NCI-H526 treated with DMSO at 0.1 percent for 48 hours (cell line): ENCODE measurements at regions not wholly inside any gene's neighbourhood (a gene's known extent, or its start where the extent isn't known, plus 50 kb on each side); places are given as distances from the start of the nearest gene placed in this dataset.

Source experiments
- DNase-seq: peaks from one replicate; lab custom pipeline; 2025; lab: John Stamatoyannopoulos, UW

DNA sequence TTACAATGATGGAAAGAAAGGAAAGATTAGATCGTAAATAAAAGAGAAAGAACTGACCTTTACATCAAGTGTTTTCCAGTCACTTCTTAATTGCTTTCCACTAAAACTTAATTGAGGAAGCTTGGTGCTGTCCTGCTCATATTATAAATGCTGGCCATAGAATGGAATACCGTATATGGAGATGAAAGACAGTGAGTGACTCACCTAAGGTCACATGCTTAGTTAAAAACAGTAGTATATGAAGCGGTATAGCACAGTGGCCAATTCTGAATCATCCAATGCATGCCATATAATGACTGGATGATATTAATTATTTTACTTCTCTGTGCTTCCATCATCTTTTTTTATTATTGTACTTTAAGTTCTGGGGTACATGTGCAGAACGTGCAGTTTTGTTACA is 482.4 kb upstream of the SGCD start:
- no peak for DNase-seq

DNA sequence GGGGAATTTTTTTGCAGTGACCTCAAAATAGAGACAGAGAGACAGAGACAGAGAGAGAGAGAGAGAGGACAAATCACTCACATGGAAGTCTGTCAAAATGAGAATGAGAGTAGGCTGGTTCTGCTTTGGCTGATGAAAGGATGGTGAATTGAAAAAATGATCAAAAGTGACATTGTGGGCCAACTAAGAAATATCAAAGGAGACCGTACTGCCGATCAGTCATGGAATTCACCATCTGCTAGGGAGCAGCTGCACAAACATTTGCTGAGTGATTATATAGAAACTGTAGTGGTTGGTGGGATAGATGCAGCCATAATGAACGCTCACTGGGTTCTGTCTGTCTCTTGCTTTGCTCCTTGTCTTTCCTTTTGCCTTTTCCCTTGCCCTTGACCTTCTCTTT is 476.6 kb upstream of the SGCD start:
- DNase-seq = no peak

DNA sequence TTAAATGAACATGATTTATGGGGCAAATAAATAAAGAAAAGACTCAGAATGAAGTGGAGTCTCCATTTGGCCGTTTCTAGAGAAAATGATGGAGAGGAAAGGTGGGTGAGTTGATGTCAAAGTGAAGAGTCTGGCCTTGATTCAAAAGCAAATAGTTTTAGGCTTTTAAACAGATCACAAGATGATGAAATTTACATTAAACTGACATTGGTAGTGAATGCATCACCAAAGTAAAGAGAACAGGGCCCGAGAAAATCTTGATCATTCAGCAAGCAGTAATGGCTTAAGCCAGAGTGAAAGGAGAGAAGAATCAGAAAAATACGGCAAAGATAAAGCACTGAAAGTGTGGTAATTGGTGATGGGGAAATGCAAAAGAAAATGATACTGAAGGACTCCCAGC is 460.0 kb upstream of the SGCD start:
- no peak for DNase-seq

DNA sequence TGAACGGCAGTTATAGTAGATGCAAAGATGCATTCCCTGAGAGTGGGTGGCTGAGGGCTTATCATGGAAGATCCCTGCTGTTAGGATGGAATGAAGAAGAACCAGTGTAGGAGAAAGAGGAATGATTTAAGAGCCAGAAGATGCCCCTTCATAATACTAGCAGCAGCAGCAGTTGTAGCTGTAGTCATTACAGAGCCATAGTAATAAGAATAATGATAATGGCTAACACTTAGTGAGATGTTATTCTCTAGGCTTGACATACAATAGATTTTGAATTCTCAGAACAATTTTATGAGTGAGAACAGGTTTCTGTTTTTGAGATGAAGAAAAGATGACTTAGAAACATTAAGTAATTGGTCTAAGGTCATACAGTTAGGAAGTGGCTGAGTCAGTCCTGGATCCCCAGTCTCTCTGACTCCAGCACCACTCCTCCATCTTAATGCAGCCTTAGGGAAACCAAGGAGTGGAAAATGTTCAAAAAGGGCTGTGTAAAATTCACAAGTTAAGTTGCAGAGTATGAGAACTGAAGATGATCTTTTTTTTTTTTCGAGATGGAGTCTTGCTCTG is 459.4 kb upstream of the SGCD start:
- DNase-seq = no peak

DNA sequence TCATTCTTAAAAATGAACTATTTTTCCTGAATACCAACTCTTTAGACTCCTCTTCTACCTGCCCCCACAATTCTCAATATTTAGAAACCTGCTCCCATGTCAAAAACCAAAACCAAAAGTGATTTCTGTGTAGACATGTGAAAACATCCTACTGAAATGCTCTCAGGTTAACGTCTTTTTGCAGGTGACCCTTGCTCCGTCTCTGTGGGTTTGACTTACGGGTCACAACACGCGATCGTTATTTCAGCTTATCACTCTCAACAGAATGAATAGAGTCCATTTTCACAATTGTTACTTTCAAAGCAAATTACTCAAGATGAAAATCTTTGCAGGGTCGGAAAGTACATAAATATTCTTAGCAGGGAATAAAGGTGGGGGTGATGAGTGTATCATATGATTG is 456.3 kb upstream of the SGCD start:
- DNase-seq = no peak

DNA sequence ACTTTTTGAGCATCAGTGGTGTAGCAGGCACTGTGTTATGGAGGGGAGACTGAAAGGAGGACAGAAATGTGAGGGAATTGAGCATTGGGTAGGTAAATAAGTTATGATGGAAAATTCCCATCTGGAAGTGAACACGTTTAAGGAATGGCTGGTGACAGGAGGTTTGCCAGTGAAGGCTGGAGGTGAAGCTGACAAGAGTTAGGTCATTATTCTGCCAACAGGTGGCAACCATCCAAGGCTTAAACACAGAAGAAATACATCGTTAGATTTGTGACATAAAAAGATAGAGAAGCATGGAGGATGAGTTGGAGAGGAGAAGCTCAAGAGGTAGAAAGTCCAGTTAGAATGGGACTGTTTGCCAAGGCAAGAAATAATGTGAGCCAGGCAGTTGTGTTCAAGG is 455.3 kb upstream of the SGCD start:
- no peak for DNase-seq

DNA sequence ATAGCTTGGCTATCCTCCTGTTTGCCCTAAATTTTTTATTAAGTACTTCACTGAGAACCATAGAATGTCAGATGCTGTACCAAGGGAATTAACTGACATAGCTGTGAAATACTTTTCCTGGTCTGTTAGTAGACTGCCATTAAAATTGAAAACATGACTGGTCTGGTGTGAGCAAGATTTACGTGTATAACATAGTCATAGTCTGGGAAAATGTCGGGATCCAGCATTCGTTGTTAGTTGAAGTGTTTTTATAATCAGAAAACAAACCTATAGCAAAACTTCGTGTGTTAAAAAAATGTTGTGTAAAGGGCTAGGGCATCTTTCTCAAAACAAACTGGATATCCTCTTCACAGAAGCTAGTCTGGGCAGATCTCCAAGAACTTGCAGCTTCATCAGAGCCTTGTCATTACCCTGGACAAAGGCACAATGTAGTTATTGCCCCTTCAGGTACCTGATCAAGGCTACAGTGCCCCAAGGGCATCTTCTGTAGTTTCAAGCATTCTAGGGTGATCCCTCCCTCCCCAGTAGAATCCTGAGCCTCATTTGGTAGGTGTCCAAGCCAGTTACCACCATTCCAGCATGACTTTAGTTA is 454.2 kb upstream of the SGCD start:
- DNase-seq = no peak

DNA sequence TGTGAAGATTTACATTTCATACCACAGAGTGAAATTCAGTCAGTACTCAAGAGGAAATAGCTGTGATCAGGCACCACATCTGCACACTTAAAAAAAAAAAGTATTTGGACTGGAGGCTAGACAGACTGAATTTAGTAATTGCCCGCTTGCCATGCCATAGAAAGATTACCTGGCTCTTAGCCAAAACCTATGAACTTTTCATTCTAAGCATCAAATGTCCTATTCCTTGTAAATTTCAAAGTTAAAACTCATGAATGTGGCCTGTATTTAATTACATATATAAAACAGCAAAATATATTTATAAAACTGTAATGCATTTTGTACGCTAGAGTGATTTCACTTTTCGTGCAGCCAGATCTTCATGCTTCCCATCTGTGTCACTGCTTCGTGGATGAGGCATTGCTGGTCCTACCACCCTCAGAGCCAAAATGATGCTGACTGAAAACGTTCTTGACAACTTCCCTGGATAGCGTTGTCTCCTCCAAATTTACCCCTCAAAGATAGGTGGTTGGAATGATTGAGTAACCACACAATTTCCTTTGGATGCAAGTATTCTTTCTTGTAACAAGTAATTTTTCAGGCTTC is 447.9 kb upstream of the SGCD start:
- no peak for DNase-seq

DNA sequence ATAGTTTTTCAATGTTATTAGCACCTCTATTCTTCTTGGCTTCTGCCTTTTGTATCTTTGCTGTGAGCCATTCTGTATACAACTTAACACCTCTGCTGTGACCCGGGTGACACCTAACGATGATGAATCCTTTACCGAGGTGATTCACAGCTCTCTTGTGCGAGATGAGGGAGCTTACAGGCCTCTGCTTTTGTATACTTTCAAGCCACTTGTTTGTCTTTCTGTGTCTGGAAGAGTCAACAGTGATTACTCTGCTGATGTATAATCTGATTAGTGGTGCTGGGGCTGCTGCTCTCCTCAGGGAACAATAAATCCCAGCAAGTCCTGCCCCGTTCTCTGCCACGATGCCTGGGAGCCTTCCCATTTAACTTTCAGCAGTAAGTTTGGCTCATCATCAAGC is 442.9 kb upstream of the SGCD start:
- no peak for DNase-seq

DNA sequence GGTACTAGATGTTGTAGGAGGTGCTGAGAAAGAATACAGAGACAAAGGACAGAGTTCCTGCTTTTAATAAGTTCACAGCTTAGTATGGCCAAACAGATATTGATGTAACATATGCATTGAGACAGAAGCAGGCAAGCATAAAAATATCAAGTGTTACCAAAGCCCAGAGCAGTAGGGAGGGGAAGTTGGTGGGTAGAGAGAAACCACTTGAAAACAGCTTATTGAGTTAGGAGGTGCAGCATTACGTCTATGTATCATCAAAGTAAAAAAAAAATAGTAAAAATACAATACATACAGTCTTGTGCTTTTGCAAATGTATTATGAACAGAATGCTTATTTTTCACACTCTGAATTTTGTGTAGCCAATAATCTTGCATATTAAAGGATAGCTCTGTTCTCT is 441.8 kb upstream of the SGCD start:
- DNase-seq = no peak

DNA sequence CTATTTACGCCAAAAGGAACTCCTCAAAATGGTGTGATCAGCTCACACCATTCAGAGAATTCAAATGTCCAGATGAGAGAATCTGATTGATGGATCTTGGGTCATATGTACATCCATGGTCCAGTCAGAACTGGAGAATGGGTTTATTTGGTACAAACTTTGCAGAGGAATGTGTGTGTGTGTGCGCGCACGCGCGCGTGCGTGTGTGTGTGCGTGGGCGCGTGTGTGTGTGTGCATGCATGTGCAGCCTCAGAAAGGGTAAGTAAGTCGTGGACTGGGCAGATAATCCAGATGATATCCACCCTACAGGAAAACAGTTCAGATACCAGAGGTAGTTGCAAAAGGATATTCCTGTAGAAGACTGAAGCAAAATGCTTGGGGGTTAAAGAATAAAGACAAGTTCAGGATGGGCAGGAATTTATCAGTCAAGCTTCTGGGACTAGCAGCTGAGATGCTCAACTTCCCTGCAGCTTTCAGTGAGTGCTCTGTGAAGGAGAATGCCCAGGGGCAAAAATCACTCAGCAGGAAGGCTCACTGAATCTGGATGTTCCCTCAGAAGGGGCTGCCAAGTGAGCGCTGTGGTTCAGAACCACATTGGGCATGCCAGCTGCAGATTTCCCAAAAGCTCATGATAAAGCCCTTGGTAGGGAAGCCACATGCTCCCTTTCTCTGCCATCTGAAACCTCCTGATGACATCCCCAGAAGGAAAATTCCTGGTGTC is 440.5 kb upstream of the SGCD start:
- DNase-seq = no peak

DNA sequence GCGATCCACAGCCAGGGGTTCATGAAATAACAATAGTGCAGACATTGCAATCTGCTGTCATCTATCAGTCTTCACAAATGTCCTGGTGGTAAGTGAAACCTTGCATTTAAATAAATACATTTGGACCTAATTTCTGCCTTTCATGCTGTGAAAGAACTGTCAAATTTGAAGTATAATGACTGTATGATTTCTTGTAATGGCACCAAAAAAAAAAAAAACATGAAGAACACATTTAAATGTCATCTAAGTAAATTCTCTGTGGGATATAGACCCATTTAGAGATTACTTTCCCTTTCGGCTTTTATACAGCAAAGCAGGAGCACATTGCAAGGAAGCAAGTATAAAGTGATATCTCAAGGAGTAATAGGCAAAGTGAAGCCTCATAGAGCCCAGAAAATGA is 431.5 kb upstream of the SGCD start:
- no peak for DNase-seq

DNA sequence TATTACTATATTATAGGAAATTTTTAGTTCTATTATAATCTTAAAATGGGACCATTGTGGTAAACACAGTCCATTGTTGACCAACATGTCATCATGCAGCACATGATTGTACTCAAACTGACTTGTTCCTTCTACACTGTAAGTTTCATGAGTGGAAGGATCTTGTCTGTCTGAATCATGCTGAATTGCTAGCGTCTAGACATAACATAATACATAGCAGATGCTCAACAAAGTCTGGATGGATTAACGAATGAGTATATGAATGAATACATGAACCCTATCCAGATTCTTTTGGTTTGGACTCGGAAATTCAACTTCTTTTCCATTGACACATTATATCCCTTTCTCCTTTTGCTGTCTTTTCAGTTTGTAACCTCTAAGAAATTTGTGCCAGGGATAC is 429.2 kb upstream of the SGCD start:
- DNase-seq = no peak

DNA sequence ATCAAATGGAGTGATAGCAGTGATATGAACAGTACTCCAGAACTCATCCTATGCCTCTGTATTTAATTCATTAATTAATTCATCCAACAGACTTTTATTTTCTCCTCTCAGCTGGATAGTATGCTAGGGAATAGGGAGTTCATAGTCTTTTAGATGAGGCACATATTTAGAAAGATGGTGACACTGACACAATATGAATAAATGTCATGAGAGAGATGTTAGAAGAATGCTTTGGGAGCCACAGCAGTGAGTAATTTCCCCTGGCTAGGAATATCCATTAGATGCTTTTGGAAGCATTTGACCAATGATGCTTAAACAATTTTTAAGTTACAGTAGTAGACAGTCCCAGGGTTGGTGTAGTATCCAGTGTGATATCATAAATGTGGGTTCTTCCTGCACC is 428.7 kb upstream of the SGCD start:
- DNase-seq = no peak

DNA sequence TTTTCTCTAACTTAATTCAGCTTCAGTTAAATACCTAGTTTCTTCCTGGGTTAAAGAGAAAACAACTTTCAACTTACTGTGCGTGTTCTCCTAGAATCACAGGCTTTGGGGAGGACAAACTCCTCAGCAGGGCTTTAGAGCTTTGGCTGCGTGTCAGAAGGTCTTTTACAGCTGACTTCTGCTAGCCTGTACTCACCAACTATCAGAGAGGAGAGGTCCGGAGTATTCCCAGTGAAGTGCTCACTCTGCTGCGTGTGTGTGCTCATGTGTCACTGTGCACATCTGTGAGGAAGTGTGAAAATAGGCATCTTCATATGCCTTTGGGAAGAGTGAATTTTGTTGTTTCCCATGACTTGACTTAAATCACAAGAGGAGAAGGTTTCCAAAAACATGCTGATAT is 423.2 kb upstream of the SGCD start:
- DNase-seq = no peak

DNA sequence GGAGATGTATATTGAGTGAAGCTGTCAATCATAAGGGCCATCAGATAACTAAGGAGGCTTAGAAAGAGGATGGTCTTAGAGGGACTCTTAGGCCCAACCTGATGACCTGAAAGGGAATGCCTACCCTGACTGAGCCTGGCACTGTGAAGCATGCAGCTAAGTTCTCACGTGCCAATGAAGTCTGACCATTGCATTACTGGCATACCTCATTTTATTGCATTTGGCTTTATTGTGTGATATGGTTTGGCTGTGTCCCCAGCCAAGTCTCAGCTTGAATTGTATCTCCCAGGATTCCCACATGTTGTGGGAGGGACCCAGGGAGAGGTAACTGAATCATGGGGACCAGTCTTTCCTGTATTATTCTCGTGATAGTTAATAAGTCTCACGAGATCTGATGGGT is 421.6 kb upstream of the SGCD start:
- DNase-seq = no peak

DNA sequence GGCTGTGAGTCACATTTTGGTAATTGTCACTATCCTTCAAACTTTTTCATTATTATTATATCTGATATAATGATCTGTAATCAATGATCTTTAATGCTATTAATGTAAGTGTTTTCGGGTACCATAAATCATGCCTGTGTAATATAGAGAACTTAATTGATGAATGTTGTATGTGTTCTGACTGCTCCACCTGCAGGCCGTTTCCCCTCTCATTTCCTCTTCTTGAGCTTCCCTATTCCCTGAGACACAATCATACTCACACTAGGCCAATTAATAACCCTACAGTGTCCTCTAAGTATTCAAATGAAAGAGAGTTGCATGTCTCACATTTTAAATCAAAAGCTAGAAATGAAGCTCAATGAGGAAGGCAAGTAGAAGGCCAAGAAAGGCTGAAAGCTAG is 420.9 kb upstream of the SGCD start:
- DNase-seq = no peak

DNA sequence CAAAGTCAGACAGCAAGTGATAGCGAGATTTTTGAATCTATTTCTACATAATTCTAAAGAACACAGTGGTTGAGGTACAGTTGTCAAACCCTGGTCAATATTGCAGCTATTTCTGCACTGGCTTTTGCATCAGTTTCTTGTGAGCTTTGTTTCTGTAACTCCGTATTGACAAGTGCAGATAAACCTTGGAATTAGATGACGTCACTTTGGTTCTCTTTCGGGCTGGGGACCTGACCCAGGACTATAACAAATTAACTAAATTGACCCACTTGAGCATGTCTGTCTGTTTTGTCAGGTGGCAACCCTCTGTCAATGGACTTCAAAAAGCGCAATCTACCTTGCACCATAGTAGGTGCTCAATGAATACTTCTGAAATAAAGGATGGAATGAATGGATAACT is 418.4 kb upstream of the SGCD start:
- no peak for DNase-seq

DNA sequence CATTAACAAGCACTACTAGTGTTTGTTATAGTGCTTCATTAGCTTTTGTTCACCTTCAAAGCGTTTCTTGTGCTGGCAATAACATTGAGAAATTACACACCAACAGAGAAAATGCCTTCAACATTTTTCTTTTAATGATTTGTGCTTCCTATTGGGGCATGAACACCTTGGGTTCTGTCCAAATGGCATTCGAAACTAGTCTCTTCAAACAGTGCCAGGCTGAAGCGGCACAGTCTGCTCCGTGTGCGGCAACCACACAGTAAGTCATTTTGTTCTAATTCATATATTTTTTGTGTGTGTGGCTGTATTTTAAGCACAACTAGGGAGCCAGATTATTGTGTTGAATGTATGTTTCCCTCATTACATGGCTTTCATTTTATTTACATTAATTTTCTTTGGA is 414.7 kb upstream of the SGCD start:
- DNase-seq = no peak

DNA sequence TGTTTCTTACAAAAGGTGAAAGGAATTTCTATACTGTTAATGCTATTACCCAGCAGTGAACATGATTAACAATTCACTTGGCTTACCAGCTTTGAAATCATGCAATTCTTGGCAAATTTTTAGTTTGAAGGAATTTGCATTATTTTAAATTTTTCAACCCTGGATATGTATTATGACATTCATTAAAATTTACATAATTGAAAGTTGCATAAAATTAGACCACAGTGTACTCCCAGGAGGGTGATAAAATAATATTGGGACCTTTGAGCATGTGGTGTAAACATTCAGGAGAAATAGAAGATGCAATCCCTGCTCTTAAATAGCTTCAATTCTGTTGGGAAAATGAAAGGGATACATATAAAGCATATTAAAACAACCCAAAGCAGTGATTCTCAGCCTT is 412.2 kb upstream of the SGCD start:
- DNase-seq = no peak

DNA sequence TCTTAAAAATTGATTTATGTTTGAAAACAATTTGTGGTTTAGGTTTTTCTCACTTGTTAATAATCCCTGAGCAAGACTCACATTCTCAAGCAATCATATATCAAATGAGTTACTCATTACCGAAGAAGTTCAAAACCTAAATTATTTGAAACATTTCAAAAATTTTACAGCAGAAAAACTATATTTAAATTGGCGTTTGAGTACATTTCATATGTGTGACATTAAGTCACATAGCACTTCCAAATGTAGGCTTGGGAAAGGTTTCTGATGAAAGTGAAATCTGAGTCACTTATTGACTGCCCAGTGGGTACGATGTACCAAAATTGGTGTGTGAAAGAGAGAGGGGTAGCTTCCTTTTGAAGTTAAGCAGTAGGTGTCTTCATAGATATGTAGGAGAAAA is 411.4 kb upstream of the SGCD start:
- DNase-seq = no peak

DNA sequence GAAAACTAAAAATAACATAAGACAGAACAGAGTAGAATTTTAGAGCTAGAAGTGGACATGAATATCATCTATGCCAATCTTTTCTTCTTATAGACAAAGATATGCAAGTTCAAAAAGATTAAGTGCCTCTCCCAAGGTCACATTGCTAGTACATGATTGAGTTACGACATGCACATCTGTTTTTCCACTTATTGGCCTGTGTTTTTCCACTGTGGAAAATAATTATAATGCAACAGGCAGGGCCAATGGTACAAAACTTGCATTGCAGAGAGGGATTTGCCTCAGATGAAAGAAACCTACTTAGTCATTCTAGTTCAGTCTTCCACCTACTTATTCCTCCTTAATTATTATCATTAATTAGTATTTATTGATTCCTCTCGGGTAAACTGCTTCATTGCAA is 407.8 kb upstream of the SGCD start:
- no peak for DNase-seq

DNA sequence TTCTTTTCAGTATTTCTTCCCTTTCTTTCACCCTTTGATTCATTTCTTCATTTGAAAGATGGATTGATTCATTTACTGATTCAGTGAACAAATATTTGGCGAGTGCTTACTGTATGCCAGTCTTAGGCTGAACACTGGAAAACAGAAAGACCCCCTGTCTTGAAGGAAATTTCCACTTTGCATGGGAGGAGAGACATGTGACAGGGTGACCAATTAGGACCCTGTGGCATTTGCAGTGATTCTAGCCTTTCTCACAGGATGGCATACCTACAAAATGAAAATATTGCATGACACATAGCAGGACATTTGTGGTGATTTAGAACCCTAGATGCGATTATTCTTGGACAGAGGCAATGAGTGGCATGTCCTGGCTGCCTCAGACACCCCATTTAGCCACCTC is 407.2 kb upstream of the SGCD start:
- DNase-seq = no peak

DNA sequence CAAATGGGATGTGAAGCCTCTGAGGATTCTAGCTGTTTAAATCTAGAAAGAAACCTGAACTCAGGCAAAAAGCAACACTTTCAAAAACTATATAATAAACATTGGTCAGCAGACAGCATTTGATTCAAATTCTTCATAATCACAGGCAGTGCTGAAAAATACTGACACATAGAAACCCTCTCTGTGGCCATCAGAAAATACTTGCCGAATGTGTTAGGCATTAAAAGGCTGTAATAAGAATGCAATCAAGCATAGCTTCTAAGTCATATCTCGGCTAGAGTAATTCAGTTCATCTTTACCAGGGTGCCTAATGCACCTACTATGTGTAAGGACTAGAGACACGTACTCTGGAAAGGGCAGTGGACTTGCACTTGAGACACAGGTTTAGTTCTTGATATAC is 405.3 kb upstream of the SGCD start:
- DNase-seq = no peak
